HepG2 (cell line): ENCODE measurements at regions not wholly inside any gene's neighbourhood (a gene's known extent, or its start where the extent isn't known, plus 50 kb on each side); places are given as distances from the start of the nearest gene placed in this dataset.

ENCODE experiments used
- ATAC-seq: fragments of 200-7000 bp; cut with Tn5 transposase; 3 replicates; pipeline ENCODE4 v1.9.1; 2020; ENCODE audit warnings: mild to moderate bottlenecking, moderate library complexity
- BruUV-seq: library from RNA; stranded (reverse); fragments of 400-500 nt; replicated peaks from 2 replicates; lab custom pipeline; 2021; lab: Mats Ljungman, UMichigan
- CTCF ChIA-PET: fragments of 300-600 bp; formaldehyde crosslinking; extraction: SDS; loops from one replicate; lab custom pipeline; 2021; ENCODE audit warnings: low total read pairs, inconsistent platforms, low intra/inter-chr PET ratio; lab: Yijun Ruan, JAX
- POLR2A ChIA-PET: fragments of 350-600 bp; sonication (Branson Sonifier 250); formaldehyde crosslinking; loops from one replicate; lab custom pipeline; 2020; ENCODE audit warnings: antibody characterized with exemption, inconsistent platforms; lab: Yijun Ruan, JAX
- DNase-seq: peaks from one replicate; pipeline ENCODE4 v3.0.0-alpha.2; 2015; ENCODE audit warnings: low spot score
- FAIRE-seq: peaks from 3 replicates; lab custom pipeline; 2011; peaks lifted over from hg19 to GRCh38; lab: Jason Lieb, UNC
- H2AFZ ChIP-seq: one replicate; pipeline ENCODE4 v1.6.1; 2011; ENCODE audit warnings: low read length, inconsistent platforms
- H3K27ac ChIP-seq: fragments of 300-600 bp; 3 replicates; pipeline ENCODE4 v1.8.0; 2011; ENCODE audit warnings: mixed run types, mild to moderate bottlenecking, mixed read lengths, low read length, inconsistent platforms; ENCODE audit not compliant: insufficient read depth; ENCODE audit errors: extremely low read length
- H3K27me3 ChIP-seq, 2 experiments: fragments of 200-600 bp in 1 of 2; 2 replicates in 1 of 2; 3 replicates in 1 of 2; pipeline versions ENCODE4 v1.6.0 to v1.8.0; 2011; ENCODE audit warnings: low read length in 2 of 2, mild to moderate bottlenecking in 2 of 2, moderate library complexity in 2 of 2, inconsistent platforms in 1 of 2; ENCODE audit not compliant: insufficient read depth in 2 of 2, control insufficient read depth in 1 of 2
- H3K36me3 ChIP-seq, 2 experiments: fragments of 200-600 bp in 1 of 2; replicated peaks in 1 of 2; 2 replicates in 1 of 2; 3 replicates in 1 of 2; pipeline versions ENCODE4 v1.5.1 to v1.8.0; 2011; ENCODE audit warnings: low read length in 2 of 2, inconsistent platforms in 1 of 2; ENCODE audit not compliant: insufficient read depth in 2 of 2, control insufficient read depth in 1 of 2
- H3K4me1 ChIP-seq: 2 replicates; pipeline ENCODE4 v1.5.1; 2012; ENCODE audit warnings: low read length, inconsistent platforms; ENCODE audit not compliant: insufficient read depth
- H3K4me2 ChIP-seq: 2 replicates; pipeline ENCODE4 v1.6.0; 2011; ENCODE audit warnings: low read depth, low read length, inconsistent platforms
- H3K4me3 ChIP-seq, 3 experiments: fragments of 200-600 bp in 1 of 3; sonication (generic), shearing (Covaris generic) in 1 of 3; replicated peaks in 1 of 3; 2 replicates each; pipeline ENCODE4 v1.5.1; 2011 to 2016; ENCODE audit warnings: low read length in 3 of 3, inconsistent platforms in 2 of 3, low read depth in 2 of 3, mild to moderate bottlenecking in 2 of 3, control low read depth in 1 of 3, mixed read lengths in 1 of 3; ENCODE audit not compliant: insufficient read depth in 1 of 3
- H3K79me2 ChIP-seq: one replicate; pipeline ENCODE4 v1.6.1; 2011; ENCODE audit warnings: low read length, inconsistent platforms; ENCODE audit not compliant: insufficient read depth
- H3K9ac ChIP-seq: 2 replicates; pipeline ENCODE4 v1.6.0; 2011; ENCODE audit warnings: mild to moderate bottlenecking, low read depth, low read length, inconsistent platforms; ENCODE audit not compliant: insufficient read depth
- H3K9me3 ChIP-seq: 2 replicates; pipeline ENCODE4 v1.5.1; 2012; ENCODE audit warnings: mild to moderate bottlenecking, low read length
- H4K20me1 ChIP-seq: 2 replicates; pipeline ENCODE4 v1.6.0; 2011; ENCODE audit warnings: inconsistent platforms, mild to moderate bottlenecking, low read length, moderate library complexity; ENCODE audit not compliant: insufficient read depth
- ARHGAP35 ChIP-seq: sonication (generic); formaldehyde crosslinking; IDR thresholded peaks from 2 replicates; pipeline ENCODE4 v1.9.0; 2022; ENCODE audit warnings: mild to moderate bottlenecking, inconsistent platforms, moderate library complexity, missing genetic modification reagents, borderline replicate concordance
- FOXC1 ChIP-seq: sonication (generic); formaldehyde crosslinking; IDR thresholded peaks from 2 replicates; pipeline ENCODE4 v1.8.0; 2022; ENCODE audit warnings: mild to moderate bottlenecking, missing genetic modification reagents, borderline replicate concordance
- ISL2 ChIP-seq: sonication (generic); formaldehyde crosslinking; IDR thresholded peaks from 2 replicates; pipeline ENCODE4 v1.5.0; 2020; ENCODE audit warnings: missing genetic modification reagents
- MEIS2 ChIP-seq: sonication (generic); formaldehyde crosslinking; IDR thresholded peaks from 2 replicates; pipeline ENCODE4 v1.9.0; 2021; ENCODE audit warnings: mild to moderate bottlenecking, missing genetic modification reagents
- SETDB1 ChIP-seq: sonication (generic); formaldehyde crosslinking; IDR thresholded peaks from 2 replicates; pipeline ENCODE4 v1.5.1; 2020; ENCODE audit warnings: missing genetic modification reagents, mild to moderate bottlenecking, borderline replicate concordance
- SNAPC2 ChIP-seq: sonication (generic); formaldehyde crosslinking; IDR thresholded peaks from 2 replicates; pipeline ENCODE4 v1.8.1; 2022; ENCODE audit warnings: mild to moderate bottlenecking, missing genetic modification reagents
- ZC3H4 ChIP-seq: sonication (generic); formaldehyde crosslinking; IDR thresholded peaks from 2 replicates; pipeline ENCODE4 v1.4.0; 2020; ENCODE audit warnings: missing genetic modification reagents, borderline replicate concordance
- ZNF180 ChIP-seq: sonication (generic); formaldehyde crosslinking; IDR thresholded peaks from 2 replicates; pipeline ENCODE4 v1.4.0; 2020; ENCODE audit warnings: low read depth, missing genetic modification reagents, borderline replicate concordance
- WGBS: methylation state at CpG from one replicate; pipeline ENCODE4 v1.1.6; 2017; ENCODE audit warnings: low lambda C conversion rate; 5-methylcytosine and 5-hydroxymethylcytosine counted together
- in situ Hi-C: cut with HindIII; loops from 2 replicates; pipeline ENCODE4 v1.10.0; 2017; ENCODE audit warnings: low pct_unique_long_range_greater_than_20kb; ENCODE audit not compliant: extremely low pct_ligation_motif_present
- intact Hi-C: fragments of 100-400 bp; cut with micrococcal nuclease; formaldehyde crosslinking; loops from one replicate; pipeline ENCODE4 v1.10.0; 2022; ENCODE audit not compliant: unreplicated experiment
- TF ChIP-seq, protein P1 (sequence below): fragments of 450-650 bp; IDR thresholded peaks from 2 replicates; pipeline ENCODE4 v1.6.1; 2017
- TF ChIP-seq, protein P2 (sequence below): sonication (generic); formaldehyde crosslinking; IDR thresholded peaks from 2 replicates; pipeline ENCODE4 v1.4.0; 2020; ENCODE audit warnings: mild to moderate bottlenecking, missing genetic modification reagents
- TF ChIP-seq, protein P3 (sequence below): sonication (generic); formaldehyde crosslinking; IDR thresholded peaks from 2 replicates; pipeline ENCODE4 v1.4.0; 2020; ENCODE audit warnings: missing genetic modification reagents

DNA sequence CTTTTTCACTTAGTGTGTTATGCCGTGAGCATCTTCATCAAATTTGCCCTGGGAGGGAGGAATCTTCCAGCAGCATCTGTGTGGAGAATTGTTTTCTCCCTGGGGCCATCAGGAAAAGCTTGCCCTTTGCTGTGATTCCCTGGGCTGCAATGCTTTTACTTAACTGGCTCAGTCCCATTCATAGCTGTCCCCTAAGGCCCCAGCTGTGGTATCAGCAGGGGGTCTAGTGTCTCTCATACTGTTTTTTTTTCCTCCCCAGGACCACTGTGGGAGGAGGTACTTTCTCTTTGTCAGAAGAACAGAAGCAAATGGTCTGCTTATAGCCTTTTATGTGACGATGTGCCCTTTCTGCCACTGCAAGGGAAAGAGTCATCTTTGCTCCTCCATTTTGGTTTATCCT, 176.8 kb upstream of the CELF4 start (continued):
- TF ChIP-seq, protein P1, sequence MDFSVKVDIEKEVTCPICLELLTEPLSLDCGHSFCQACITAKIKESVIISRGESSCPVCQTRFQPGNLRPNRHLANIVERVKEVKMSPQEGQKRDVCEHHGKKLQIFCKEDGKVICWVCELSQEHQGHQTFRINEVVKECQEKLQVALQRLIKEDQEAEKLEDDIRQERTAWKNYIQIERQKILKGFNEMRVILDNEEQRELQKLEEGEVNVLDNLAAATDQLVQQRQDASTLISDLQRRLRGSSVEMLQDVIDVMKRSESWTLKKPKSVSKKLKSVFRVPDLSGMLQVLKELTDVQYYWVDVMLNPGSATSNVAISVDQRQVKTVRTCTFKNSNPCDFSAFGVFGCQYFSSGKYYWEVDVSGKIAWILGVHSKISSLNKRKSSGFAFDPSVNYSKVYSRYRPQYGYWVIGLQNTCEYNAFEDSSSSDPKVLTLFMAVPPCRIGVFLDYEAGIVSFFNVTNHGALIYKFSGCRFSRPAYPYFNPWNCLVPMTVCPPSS = no peak
- TF ChIP-seq, protein P2, sequence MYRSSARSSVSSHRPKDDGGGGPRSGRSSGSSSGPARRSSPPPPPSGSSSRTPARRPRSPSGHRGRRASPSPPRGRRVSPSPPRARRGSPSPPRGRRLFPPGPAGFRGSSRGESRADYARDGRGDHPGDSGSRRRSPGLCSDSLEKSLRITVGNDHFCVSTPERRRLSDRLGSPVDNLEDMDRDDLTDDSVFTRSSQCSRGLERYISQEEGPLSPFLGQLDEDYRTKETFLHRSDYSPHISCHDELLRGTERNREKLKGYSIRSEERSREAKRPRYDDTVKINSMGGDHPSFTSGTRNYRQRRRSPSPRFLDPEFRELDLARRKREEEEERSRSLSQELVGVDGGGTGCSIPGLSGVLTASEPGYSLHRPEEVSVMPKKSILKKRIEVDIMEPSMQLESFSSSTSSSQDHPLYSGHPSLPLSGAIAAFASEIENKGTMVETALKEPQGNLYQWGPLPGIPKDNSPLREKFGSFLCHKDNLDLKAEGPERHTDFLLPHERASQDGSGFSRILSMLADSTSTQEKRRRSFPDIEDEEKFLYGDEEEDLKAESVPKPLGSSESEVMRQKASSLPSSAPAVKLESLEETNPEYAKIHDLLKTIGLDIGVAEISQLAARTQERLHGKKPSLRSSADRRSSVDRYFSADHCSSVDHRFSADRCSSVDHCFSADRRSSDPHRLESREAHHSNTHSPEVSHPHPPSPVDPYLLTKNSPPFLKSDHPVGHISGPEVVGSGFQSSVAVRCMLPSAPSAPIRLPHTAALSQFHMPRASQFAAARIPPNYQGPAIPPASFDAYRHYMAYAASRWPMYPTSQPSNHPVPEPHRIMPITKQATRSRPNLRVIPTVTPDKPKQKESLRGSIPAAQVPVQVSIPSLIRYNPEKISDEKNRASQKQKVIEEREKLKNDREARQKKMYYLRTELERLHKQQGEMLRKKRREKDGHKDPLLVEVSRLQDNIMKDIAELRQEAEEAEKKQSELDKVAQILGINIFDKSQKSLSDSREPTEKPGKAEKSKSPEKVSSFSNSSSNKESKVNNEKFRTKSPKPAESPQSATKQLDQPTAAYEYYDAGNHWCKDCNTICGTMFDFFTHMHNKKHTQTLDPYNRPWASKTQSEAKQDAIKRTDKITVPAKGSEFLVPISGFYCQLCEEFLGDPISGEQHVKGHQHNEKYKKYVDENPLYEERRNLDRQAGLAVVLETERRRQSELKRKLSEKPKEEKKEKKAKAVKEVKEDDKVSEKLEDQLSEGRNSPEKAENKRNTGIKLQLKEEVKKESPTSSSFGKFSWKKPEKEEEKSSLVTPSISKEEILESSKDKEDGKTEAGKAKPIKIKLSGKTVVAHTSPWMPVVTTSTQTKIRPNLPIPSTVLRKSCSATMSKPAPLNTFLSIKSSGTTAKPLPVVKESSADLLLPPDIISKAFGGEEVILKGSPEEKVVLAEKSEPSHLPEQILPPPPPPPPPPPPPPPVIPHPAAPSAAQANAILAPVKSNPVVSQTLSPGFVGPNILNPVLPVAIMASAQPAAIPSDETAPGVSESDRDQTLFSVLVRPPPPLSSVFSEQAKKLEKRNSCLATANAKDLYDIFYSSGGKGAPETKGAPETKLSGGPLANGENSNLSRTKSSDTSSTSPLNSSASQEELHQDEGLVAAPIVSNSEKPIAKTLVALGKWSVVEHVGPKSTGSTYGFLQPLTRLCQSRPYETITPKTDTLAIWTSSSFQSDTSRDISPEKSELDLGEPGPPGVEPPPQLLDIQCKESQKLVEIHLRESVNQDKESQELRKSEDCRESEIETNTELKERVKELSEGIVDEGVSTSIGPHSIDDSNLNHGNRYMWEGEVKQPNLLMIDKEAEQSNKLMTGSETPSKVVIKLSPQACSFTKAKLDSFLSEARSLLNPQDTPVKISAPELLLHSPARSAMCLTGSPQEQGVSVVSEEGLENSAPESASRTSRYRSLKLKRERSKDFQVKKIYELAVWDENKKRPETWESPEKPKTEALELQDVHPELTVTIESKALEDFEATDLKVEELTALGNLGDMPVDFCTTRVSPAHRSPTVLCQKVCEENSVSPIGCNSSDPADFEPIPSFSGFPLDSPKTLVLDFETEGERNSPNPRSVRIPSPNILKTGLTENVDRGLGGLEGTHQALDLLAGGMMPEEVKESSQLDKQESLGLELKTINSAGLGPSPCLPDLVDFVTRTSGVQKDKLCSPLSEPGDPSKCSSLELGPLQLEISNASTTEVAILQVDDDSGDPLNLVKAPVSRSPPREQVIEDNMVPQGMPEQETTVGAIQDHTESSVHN (CRISPR knock-in tag) = no peak

DNA sequence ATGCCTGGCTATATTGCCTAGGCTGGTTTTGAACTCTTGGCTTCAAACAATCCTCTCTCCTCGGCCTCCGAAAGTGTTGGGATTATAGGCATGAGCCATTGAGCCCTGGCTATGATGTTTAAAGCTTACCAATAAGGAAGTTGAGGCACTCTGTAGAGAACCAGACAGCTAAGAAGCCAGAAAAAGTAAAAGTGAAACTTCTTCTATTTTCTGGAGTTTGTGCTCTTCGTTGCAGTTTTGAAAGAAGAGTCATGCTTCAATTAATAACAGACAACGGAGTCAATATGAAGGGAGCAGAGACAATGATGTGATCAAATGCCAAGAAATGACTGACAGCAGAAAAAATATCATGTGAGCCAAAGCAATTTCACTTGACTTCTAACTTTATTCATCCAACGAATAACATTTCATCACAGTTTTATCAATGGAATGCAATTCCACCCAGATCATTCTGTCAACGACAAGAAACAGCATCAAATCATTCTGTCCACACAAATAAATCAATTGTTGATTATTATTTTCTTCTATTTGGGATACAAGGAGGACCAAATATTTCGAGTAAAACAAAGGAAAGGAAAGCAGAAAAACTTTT, 175.5 kb upstream of the CELF4 start:
- no peak for FAIRE-seq
- CTCF ChIA-PET = no interaction called here
- BruUV-seq = no TSS peak
- TF ChIP-seq ZNF180 (CRISPR knock-in tag) (no peak), ZC3H4 (CRISPR knock-in tag) (no peak), SETDB1 (CRISPR knock-in tag) (no peak), ISL2 (CRISPR knock-in tag) (no peak), ARHGAP35 (CRISPR knock-in tag) (no peak), FOXC1 (CRISPR knock-in tag) (no peak), SNAPC2 (CRISPR knock-in tag) (no peak), MEIS2 (CRISPR knock-in tag) (no peak)
- TF ChIP-seq, protein P3, sequence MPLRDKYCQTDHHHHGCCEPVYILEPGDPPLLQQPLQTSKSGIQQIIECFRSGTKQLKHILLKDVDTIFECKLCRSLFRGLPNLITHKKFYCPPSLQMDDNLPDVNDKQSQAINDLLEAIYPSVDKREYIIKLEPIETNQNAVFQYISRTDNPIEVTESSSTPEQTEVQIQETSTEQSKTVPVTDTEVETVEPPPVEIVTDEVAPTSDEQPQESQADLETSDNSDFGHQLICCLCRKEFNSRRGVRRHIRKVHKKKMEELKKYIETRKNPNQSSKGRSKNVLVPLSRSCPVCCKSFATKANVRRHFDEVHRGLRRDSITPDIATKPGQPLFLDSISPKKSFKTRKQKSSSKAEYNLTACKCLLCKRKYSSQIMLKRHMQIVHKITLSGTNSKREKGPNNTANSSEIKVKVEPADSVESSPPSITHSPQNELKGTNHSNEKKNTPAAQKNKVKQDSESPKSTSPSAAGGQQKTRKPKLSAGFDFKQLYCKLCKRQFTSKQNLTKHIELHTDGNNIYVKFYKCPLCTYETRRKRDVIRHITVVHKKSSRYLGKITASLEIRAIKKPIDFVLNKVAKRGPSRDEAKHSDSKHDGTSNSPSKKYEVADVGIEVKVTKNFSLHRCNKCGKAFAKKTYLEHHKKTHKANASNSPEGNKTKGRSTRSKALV (CRISPR knock-in tag) = no peak

More for the DNA sequence above, 175.5 kb upstream of the CELF4 start:
- Histone ChIP-seq H3K9ac (no peak overlapping the region), H3K79me2 (no peaks in the 10 kb centered on the region), H3K4me2 (no peak overlapping the region), H2AFZ (no peak overlapping the region), H3K27ac (no peak overlapping the region), H4K20me1 (no peaks in the 10 kb centered on the region), H3K9me3 (no peaks in the 10 kb centered on the region), H3K36me3 (no peaks in the 10 kb centered on the region), H3K27me3 (no peaks in the 10 kb centered on the region), H3K4me1 (no peaks in the 10 kb centered on the region), H3K4me3 (no peak overlapping the region)
- POLR2A ChIA-PET = no interaction called here
- no peak for DNase-seq
- 1% methylated on average over 7 of the region's 7 CpGs for whole genome bisulfite sequencing
- intact Hi-C loops = no loop called here
- in situ Hi-C loops = no loop called here
- no peak for ATAC-seq
